Neural cell (in vitro differentiated cells): ENCODE measurements at regions not wholly inside any gene's neighbourhood (a gene's known extent, or its start where the extent isn't known, plus 50 kb on each side); places are given as distances from the start of the nearest gene placed in this dataset.

Experiments used
- H2AFZ ChIP-seq: fragments of 200-600, 300-800 bp; sonication (generic), shearing (Covaris generic); 2 replicates; pipeline ENCODE4 v1.6.0; 2014; ENCODE audit warnings: low read depth, mild to moderate bottlenecking, antibody characterized with exemption, low read length, moderate library complexity
- H3F3A ChIP-seq: fragments of 200-600 bp; shearing (Covaris generic); 2 replicates; pipeline ENCODE4 v1.6.1; 2016; ENCODE audit warnings: mild to moderate bottlenecking, moderate library complexity, mixed read lengths, antibody characterized with exemption, low read length; ENCODE audit not compliant: insufficient read depth, poor library complexity, severe bottlenecking
- H3K27ac ChIP-seq: fragments of 200-600, 300-800 bp; sonication (generic), shearing (Covaris generic); 2 replicates; pipeline ENCODE4 v1.5.1; 2014; ENCODE audit warnings: mild to moderate bottlenecking, low read length, moderate library complexity
- H3K27me3 ChIP-seq: fragments of 300-800, 200-600 bp; sonication (generic), shearing (Covaris generic); 2 replicates; pipeline ENCODE4 v1.6.0; 2014; ENCODE audit warnings: mild to moderate bottlenecking, low read depth, low read length, moderate library complexity; ENCODE audit not compliant: insufficient read depth
- H3K36me3 ChIP-seq: fragments of 300-800, 200-600 bp; sonication (generic), shearing (Covaris generic); 2 replicates; pipeline ENCODE4 v1.5.1; 2014; ENCODE audit warnings: mild to moderate bottlenecking, antibody characterized with exemption, low read length, moderate library complexity; ENCODE audit not compliant: insufficient read depth
- H3K4me2 ChIP-seq: fragments of 300-800, 200-600 bp; sonication (generic), shearing (Covaris generic); 2 replicates; pipeline ENCODE4 v1.6.0; 2014; ENCODE audit warnings: mild to moderate bottlenecking, low read length
- H3K4me3 ChIP-seq: fragments of 300-800, 200-600 bp; sonication (generic), shearing (Covaris generic); 2 replicates; pipeline ENCODE4 v1.5.1; 2014; ENCODE audit warnings: mild to moderate bottlenecking, low read length, moderate library complexity
- H3K79me2 ChIP-seq: fragments of 200-600 bp; shearing (Covaris generic); replicated peaks from 2 replicates; pipeline ENCODE4 v1.6.0; 2014; ENCODE audit warnings: mild to moderate bottlenecking, low read length, moderate library complexity; ENCODE audit not compliant: insufficient read depth
- H3K9ac ChIP-seq: fragments of 300-800, 200-600 bp; sonication (generic), shearing (Covaris generic); 2 replicates; pipeline ENCODE4 v1.6.1; 2016; ENCODE audit warnings: mild to moderate bottlenecking, low read length, mixed read lengths
- H3K9me2 ChIP-seq: fragments of 200-600 bp; shearing (Covaris generic); 2 replicates; pipeline ENCODE4 v1.6.1; 2016; ENCODE audit warnings: mild to moderate bottlenecking, low read length, mixed read lengths; ENCODE audit not compliant: insufficient read depth
- H3K9me3 ChIP-seq: fragments of 200-600, 300-800 bp; sonication (generic), shearing (Covaris generic); 2 replicates; pipeline ENCODE4 v1.6.1; 2016; ENCODE audit warnings: mild to moderate bottlenecking, mixed run types, low read length, moderate library complexity, mixed read lengths
- H4K20me1 ChIP-seq: fragments of 200-600 bp; shearing (Covaris generic); 2 replicates; pipeline ENCODE4 v1.6.1; 2016; ENCODE audit warnings: mild to moderate bottlenecking, mixed run types; ENCODE audit not compliant: insufficient read depth
- CTCF ChIP-seq: fragments of 450-650 bp; IDR thresholded peaks from 2 replicates; pipeline ENCODE4 v1.5.1; 2014; ENCODE audit warnings: antibody characterized with exemption, mild to moderate bottlenecking, moderate library complexity; ENCODE audit not compliant: poor library complexity, severe bottlenecking
- EP300 ChIP-seq: fragments of 450-650 bp; conservative IDR thresholded peaks from 2 replicates; pipeline ENCODE4 v1.6.1; 2014; ENCODE audit warnings: antibody characterized with exemption, mild to moderate bottlenecking, moderate library complexity; ENCODE audit not compliant: poor library complexity, severe bottlenecking
- EZH2 ChIP-seq: fragments of 200-600, 300-800 bp; shearing (Covaris generic), sonication (generic); IDR thresholded peaks from 2 replicates; pipeline ENCODE4 v1.6.1; 2014; ENCODE audit warnings: antibody characterized with exemption, low read length, borderline replicate concordance, mild to moderate bottlenecking; ENCODE audit not compliant: insufficient read depth, poor library complexity, severe bottlenecking
- MXI1 ChIP-seq: fragments of 450-650 bp; conservative IDR thresholded peaks from 2 replicates; pipeline ENCODE4 v1.6.1; 2014; ENCODE audit warnings: antibody characterized with exemption, mild to moderate bottlenecking; ENCODE audit not compliant: poor library complexity, severe bottlenecking
- POLR2AphosphoS5 ChIP-seq: IDR thresholded peaks from 2 replicates; pipeline ENCODE4 v1.6.1; 2012
- RAD21 ChIP-seq: fragments of 450-650 bp; conservative IDR thresholded peaks from 2 replicates; pipeline ENCODE4 v1.6.1; 2014; ENCODE audit warnings: antibody characterized with exemption, mild to moderate bottlenecking, moderate library complexity
- REST ChIP-seq: IDR thresholded peaks from 2 replicates; pipeline ENCODE4 v1.6.1; 2012; ENCODE audit warnings: borderline replicate concordance
- SMC3 ChIP-seq: fragments of 450-650 bp; conservative IDR thresholded peaks from 2 replicates; pipeline ENCODE4 v1.6.1; 2014; ENCODE audit warnings: antibody characterized with exemption, mild to moderate bottlenecking, moderate library complexity; ENCODE audit not compliant: poor library complexity
- TAF1 ChIP-seq: IDR thresholded peaks from 2 replicates; pipeline ENCODE4 v1.6.1; 2012; ENCODE audit warnings: low read depth

- TF ChIP-seq CTCF (no peak), EP300 (no peak), POLR2AphosphoS5 (no peak), EZH2 (no peak), RAD21 (no peak), REST (no peak), MXI1 (no peak), SMC3 (no peak), TAF1 (no peak)
- no peak overlapping the region for H3K4me3 ChIP-seq
- H4K20me1 ChIP-seq = no peaks in the 10 kb centered on the region
- H3K9me3 ChIP-seq = peaks cover 3% of the 10 kb centered on the region
- no peak overlapping the region for H3K9ac ChIP-seq
- H2AFZ ChIP-seq = no peak overlapping the region
- no peak overlapping the region for H3K27ac ChIP-seq
- H3F3A ChIP-seq = no peaks in the 10 kb centered on the region
- H3K27me3 ChIP-seq = no peaks in the 10 kb centered on the region
- no peaks in the 10 kb centered on the region for H3K9me2 ChIP-seq
- H3K79me2 ChIP-seq = no peaks in the 10 kb centered on the region
- no peaks in the 10 kb centered on the region for H3K36me3 ChIP-seq
- H3K4me2 ChIP-seq = no peak overlapping the region
These were observed 388.2 kb downstream of the NEBL start for GRCh38 chr10:20508921-20509320.

- Histone ChIP-seq H3K9me2 (no peaks in the 10 kb centered on the region), H3K27ac (no peak overlapping the region)
- TF ChIP-seq TAF1 = no peak
- TF ChIP-seq REST = no peak
- no peak for TF ChIP-seq MXI1
- no peak for TF ChIP-seq CTCF
- no peak for TF ChIP-seq POLR2AphosphoS5
- no peak for TF ChIP-seq RAD21
- TF ChIP-seq SMC3 = no peak
These were observed 394.1 kb downstream of the NEBL start for GRCh38 chr10:20502903-20503585.

More at GRCh38 chr10:20502903-20503585, 394.1 kb downstream of the NEBL start:
- no peaks in the 10 kb centered on the region for H3K27me3 ChIP-seq
- H3K9ac ChIP-seq = no peak overlapping the region
- no peaks in the 10 kb centered on the region for H3K9me3 ChIP-seq
- no peaks in the 10 kb centered on the region for H3K79me2 ChIP-seq
- H3K36me3 ChIP-seq = no peaks in the 10 kb centered on the region
- H3K4me2 ChIP-seq = no peak overlapping the region
- no peaks in the 10 kb centered on the region for H4K20me1 ChIP-seq
- H3F3A ChIP-seq = no peaks in the 10 kb centered on the region
- no peak overlapping the region for H2AFZ ChIP-seq
- no peak overlapping the region for H3K4me3 ChIP-seq
